H1 (cell line): ENCODE measurements at regions not wholly inside any gene's neighbourhood (a gene's known extent, or its start where the extent isn't known, plus 50 kb on each side); places are given as distances from the start of the nearest gene placed in this dataset.

Experiments used
- CTCF ChIA-PET: fragments of 300-600 bp; sonication (Branson Sonifier 250); formaldehyde crosslinking; loops from one replicate; lab custom pipeline; 2021; ENCODE audit not compliant: partially characterized antibody; lab: Charles Lee
- POLR2A ChIA-PET: fragments of 300-600 bp; sonication (Branson Sonifier 250); formaldehyde crosslinking; loops from one replicate; lab custom pipeline; 2021; ENCODE audit warnings: inconsistent platforms; ENCODE audit not compliant: partially characterized antibody; lab: Charles Lee
- DNase-seq, 2 experiments: peaks; one replicate each; pipeline versions ENCODE4 v3.0.0 to v3.0.0-alpha.2; 2010 to 2022; ENCODE audit warnings: low spot score in 2 of 2, low read depth in 1 of 2, mixed read lengths in 1 of 2
- FAIRE-seq: peaks from 2 replicates; lab custom pipeline; 2011; peaks lifted over from hg19 to GRCh38; lab: Jason Lieb, UNC
- H2AFZ ChIP-seq: 2 replicates; pipeline ENCODE4 v1.8.1; 2012; ENCODE audit warnings: low read length, inconsistent platforms
- H2AK5ac ChIP-seq: 2 replicates; pipeline ENCODE4 v1.6.1; 2013; ENCODE audit warnings: low read depth, low read length
- H2BK120ac ChIP-seq: replicated peaks from 2 replicates; pipeline ENCODE3; 2013; ENCODE audit warnings: low read depth, low read length, inconsistent platforms
- H2BK12ac ChIP-seq: 2 replicates; pipeline ENCODE4 v1.6.1; 2013; ENCODE audit warnings: low read depth, low read length
- H2BK15ac ChIP-seq: 2 replicates; pipeline ENCODE4 v1.6.1; 2013; ENCODE audit warnings: low read length
- H2BK20ac ChIP-seq: 2 replicates; pipeline ENCODE4 v1.6.1; 2013; ENCODE audit warnings: low read length
- H2BK5ac ChIP-seq: 2 replicates; pipeline ENCODE4 v1.6.1; 2013; ENCODE audit warnings: low read depth, low read length
- H3K14ac ChIP-seq: 2 replicates; pipeline ENCODE4 v1.6.1; 2013; ENCODE audit warnings: inconsistent platforms; ENCODE audit not compliant: insufficient read length
- H3K18ac ChIP-seq: 2 replicates; pipeline ENCODE4 v1.6.1; 2013; ENCODE audit warnings: low read length; ENCODE audit errors: extremely low read depth
- H3K23ac ChIP-seq: 2 replicates; pipeline ENCODE4 v1.6.1; 2013; ENCODE audit warnings: inconsistent platforms; ENCODE audit not compliant: insufficient read length
- H3K23me2 ChIP-seq: 2 replicates; pipeline ENCODE4 v1.6.1; 2013; ENCODE audit warnings: low read depth, low read length
- H3K27ac ChIP-seq: 2 replicates; pipeline ENCODE4 v1.6.1; 2011; ENCODE audit warnings: low read depth, low read length, inconsistent platforms
- H3K27me3 ChIP-seq, 4 experiments: replicated peaks in 1 of 4; 1 replicate in 1 of 4; 2 replicates in 3 of 4; pipeline versions ENCODE4 v1.6.1 to v1.8.1; 2011 to 2013; ENCODE audit warnings: low read length in 3 of 4, mild to moderate bottlenecking in 3 of 4, inconsistent platforms in 2 of 4, mixed read lengths in 2 of 4, moderate library complexity in 1 of 4; ENCODE audit not compliant: control insufficient read depth in 3 of 4, insufficient read depth in 3 of 4; ENCODE audit errors: extremely low read depth in 1 of 4
- H3K36me3 ChIP-seq, 4 experiments: 2 replicates each; pipeline versions ENCODE4 v1.6.1 to v1.8.1; 2011 to 2013; ENCODE audit warnings: mild to moderate bottlenecking in 4 of 4, low read length in 3 of 4, moderate library complexity in 2 of 4, control low read depth in 1 of 4, inconsistent platforms in 1 of 4; ENCODE audit not compliant: insufficient read depth in 4 of 4, control insufficient read depth in 2 of 4
- H3K4ac ChIP-seq: replicated peaks from 2 replicates; pipeline ENCODE3; 2013; ENCODE audit warnings: low read length, low read depth, mixed read lengths, inconsistent platforms; ENCODE audit not compliant: insufficient read length
- H3K4me1 ChIP-seq, 4 experiments: replicated peaks in 1 of 4; 1 replicate in 1 of 4; 2 replicates in 3 of 4; pipeline versions ENCODE4 v1.6.1 to v1.8.1; 2011 to 2013; ENCODE audit warnings: low read length in 3 of 4, inconsistent platforms in 2 of 4, mixed read lengths in 1 of 4; ENCODE audit not compliant: insufficient read depth in 4 of 4, control insufficient read depth in 3 of 4
- H3K4me2 ChIP-seq, 2 experiments: 2 replicates each; pipeline versions ENCODE4 v1.6.1 to v1.8.1; 2011 to 2013; ENCODE audit warnings: low read depth in 2 of 2, low read length in 2 of 2, control low read depth in 1 of 2, inconsistent platforms in 1 of 2, mild to moderate bottlenecking in 1 of 2; ENCODE audit not compliant: insufficient read depth in 1 of 2
- H3K4me3 ChIP-seq, 4 experiments: fragments of 200-600, 300-600 bp in 1 of 4; sonication (generic), shearing (Covaris generic), sonication (Bioruptor Twin) in 1 of 4; 2 replicates each; pipeline versions ENCODE4 v1.5.1 to v1.8.1; 2011 to 2016; ENCODE audit warnings: low read length in 4 of 4, low read depth in 3 of 4, control low read depth in 2 of 4, inconsistent platforms in 2 of 4, mild to moderate bottlenecking in 2 of 4, mixed read lengths in 1 of 4, moderate library complexity in 1 of 4; ENCODE audit not compliant: insufficient read depth in 2 of 4; ENCODE audit errors: extremely low read depth in 1 of 4
- H3K56ac ChIP-seq: replicated peaks from 2 replicates; pipeline ENCODE3; 2013; ENCODE audit warnings: low read depth, mild to moderate bottlenecking, mixed read lengths, low read length, inconsistent platforms; ENCODE audit not compliant: insufficient read length
- H3K79me1 ChIP-seq: 2 replicates; pipeline ENCODE4 v1.6.1; 2013; ENCODE audit warnings: low read depth, low read length, control low read depth
- H3K79me2 ChIP-seq, 2 experiments: 2 replicates each; pipeline versions ENCODE4 v1.6.1 to v1.8.1; 2012 to 2013; ENCODE audit warnings: low read length in 2 of 2, mild to moderate bottlenecking in 2 of 2, inconsistent platforms in 1 of 2; ENCODE audit not compliant: insufficient read depth in 2 of 2, control insufficient read depth in 1 of 2
- H3K9ac ChIP-seq, 4 experiments: replicated peaks in 1 of 4; 1 replicate in 1 of 4; 2 replicates in 3 of 4; pipeline versions ENCODE4 v1.6.1 to v1.8.1; 2011 to 2013; ENCODE audit warnings: low read depth in 3 of 4, low read length in 3 of 4, control low read depth in 2 of 4, mild to moderate bottlenecking in 2 of 4, moderate library complexity in 2 of 4, inconsistent platforms in 1 of 4; ENCODE audit errors: extremely low read depth in 1 of 4
- H3K9me3 ChIP-seq, 2 experiments: 2 replicates each; pipeline versions ENCODE4 v1.6.1 to v1.8.1; 2012 to 2013; ENCODE audit warnings: mild to moderate bottlenecking in 2 of 2, moderate library complexity in 2 of 2, control low read depth in 1 of 2, inconsistent platforms in 1 of 2, low read depth in 1 of 2, low read length in 1 of 2, mixed read lengths in 1 of 2; ENCODE audit not compliant: insufficient read depth in 2 of 2
- H4K20me1 ChIP-seq, 2 experiments: replicated peaks in 1 of 2; 2 replicates each; pipeline versions ENCODE3 to v1.8.1; 2011 to 2013; ENCODE audit warnings: inconsistent platforms in 2 of 2, low read length in 2 of 2, mild to moderate bottlenecking in 1 of 2; ENCODE audit not compliant: insufficient read depth in 2 of 2, control insufficient read depth in 1 of 2
- H4K5ac ChIP-seq: 2 replicates; pipeline ENCODE4 v1.6.1; 2013; ENCODE audit warnings: low read length, low read depth, mixed read lengths, inconsistent platforms; ENCODE audit not compliant: insufficient read length
- H4K8ac ChIP-seq: 2 replicates; pipeline ENCODE4 v1.8.0; 2013; ENCODE audit warnings: mild to moderate bottlenecking, moderate library complexity, low read length, inconsistent platforms; ENCODE audit not compliant: insufficient read depth; ENCODE audit errors: extremely low read depth
- H4K91ac ChIP-seq: replicated peaks from 2 replicates; pipeline ENCODE3; 2013; ENCODE audit warnings: low read length, mixed read lengths, inconsistent platforms; ENCODE audit not compliant: insufficient read length
- BRCA1 ChIP-seq: IDR thresholded peaks from 2 replicates; pipeline ENCODE4 v1.6.1; 2012; ENCODE audit warnings: low read depth, low read length, improper control_type of control experiment
- CTBP2 ChIP-seq: IDR thresholded peaks from 2 replicates; pipeline ENCODE4 v1.7.0; 2011; ENCODE audit warnings: borderline replicate concordance, mild to moderate bottlenecking, moderate library complexity, mixed read lengths, low read length; ENCODE audit not compliant: insufficient read depth, insufficient read length
- CTCF ChIP-seq, 3 experiments: IDR thresholded peaks; 1 replicate in 2 of 3; 2 replicates in 1 of 3; pipeline versions ENCODE4 v1.5.1 to v1.6.1; 2011; ENCODE audit warnings: low read length in 3 of 3, mild to moderate bottlenecking in 3 of 3, inconsistent platforms in 2 of 3, low read depth in 1 of 3, moderate library complexity in 1 of 3; ENCODE audit not compliant: insufficient read depth in 1 of 3; ENCODE audit errors: control extremely low read depth in 1 of 3
- EGR1 ChIP-seq: IDR thresholded peaks from 2 replicates; pipeline ENCODE4 v1.6.1; 2011; ENCODE audit warnings: low read depth, low read length, borderline replicate concordance
- EZH2 ChIP-seq: fragments of 200-600 bp; sonication (generic); IDR thresholded peaks from 2 replicates; pipeline ENCODE4 v1.7.1; 2012; ENCODE audit warnings: low read depth, mild to moderate bottlenecking, moderate library complexity, low read length, inconsistent platforms; ENCODE audit not compliant: severe bottlenecking
- KDM1A ChIP-seq: fragments of 200-600, 300-600 bp; sonication (generic); IDR thresholded peaks from 2 replicates; pipeline ENCODE4 v1.7.1; 2016; ENCODE audit warnings: mild to moderate bottlenecking, low read length, borderline replicate concordance
- KDM5A ChIP-seq: fragments of 200-600 bp; IDR thresholded peaks from 2 replicates; pipeline ENCODE4 v1.7.1; 2012; ENCODE audit warnings: mild to moderate bottlenecking, low read length, inconsistent platforms, mixed read lengths
- POLR2A ChIP-seq, 2 experiments: IDR thresholded peaks; 1 replicate in 1 of 2; 2 replicates in 1 of 2; pipeline ENCODE4 v1.6.1; 2011; ENCODE audit warnings: low read depth in 2 of 2, low read length in 2 of 2, mild to moderate bottlenecking in 2 of 2; ENCODE audit errors: control extremely low read depth in 1 of 2
- SUZ12 ChIP-seq: fragments of 200-600 bp; sonication (generic); IDR thresholded peaks from 2 replicates; pipeline ENCODE4 v1.6.1; 2012; ENCODE audit warnings: mild to moderate bottlenecking, inconsistent platforms, low read length, moderate library complexity, mixed read lengths
- TAF1 ChIP-seq: IDR thresholded peaks from 2 replicates; pipeline ENCODE4 v1.6.1; 2011; ENCODE audit warnings: mild to moderate bottlenecking, low read depth, low read length
- YY1 ChIP-seq: IDR thresholded peaks from 2 replicates; pipeline ENCODE4 v1.6.1; 2011; ENCODE audit warnings: low read depth, mild to moderate bottlenecking, low read length
- WGBS, 2 experiments: shearing (Covaris generic) in 1 of 2; methylation state at CpG; one replicate each; pipeline versions ENCODE4 v1.1.6 to v1.1.7; 2013 to 2015; ENCODE audit warnings: low lambda C conversion rate in 2 of 2, mixed read lengths in 2 of 2, inconsistent platforms in 1 of 2, low coverage in 1 of 2, missing lambda C conversion rate in 1 of 2; ENCODE audit not compliant: insufficient replicate concordance in 2 of 2, insufficient coverage in 1 of 2, insufficient read length in 1 of 2; ENCODE audit errors: extremely low coverage in 1 of 2, missing lambda C conversion rate in 1 of 2; 5-methylcytosine and 5-hydroxymethylcytosine counted together

- no peak overlapping the region for H2BK5ac ChIP-seq
- no peak overlapping the region for H4K8ac ChIP-seq
- H2BK12ac ChIP-seq = no peak overlapping the region
- H3K9me3 ChIP-seq = no peaks in the 10 kb centered on the region
- H2BK120ac ChIP-seq = no peak overlapping the region
- no peaks in the 10 kb centered on the region for H3K79me1 ChIP-seq
- no peaks in the 10 kb centered on the region for H3K79me2 ChIP-seq
- ChIA-PET POLR2A (no interaction called here), CTCF (interaction anchor here (0.8 to 2.0 kb wide), 3 partner anchors 17 to 171 kb away, joined by 3 to 8 read pairs (median 3); no protein-coding TSS in a partner anchor)
- no peak overlapping the region for H3K27ac ChIP-seq
- no peaks in the 10 kb centered on the region for H3K27me3 ChIP-seq
- no peak overlapping the region for H2BK15ac ChIP-seq
- no peak overlapping the region for H3K56ac ChIP-seq
- no peaks in the 10 kb centered on the region for H4K20me1 ChIP-seq
- no peak overlapping the region for H4K5ac ChIP-seq
- no peak overlapping the region for H3K9ac ChIP-seq
- DNase-seq (no peak), FAIRE-seq (no peak)
- H3K23me2 ChIP-seq = no peaks in the 10 kb centered on the region; the same call in 1 of the 2 replicates
- H3K23ac ChIP-seq = no peak overlapping the region
- H2AFZ ChIP-seq = no peak overlapping the region
- WGBS, 2 experiments = 93% methylated on average over 1 of the region's 1 CpG; no CpG with 5 or more reads in 1 of the 2 experiments
- no peak overlapping the region for H2BK20ac ChIP-seq
- H3K4me3 ChIP-seq = no peak overlapping the region
- no peak overlapping the region for H3K4ac ChIP-seq
- no peak overlapping the region for H3K4me2 ChIP-seq
- no peaks in the 10 kb centered on the region for H3K36me3 ChIP-seq
- H4K91ac ChIP-seq = no peak overlapping the region
- H3K4me1 ChIP-seq = no peaks in the 10 kb centered on the region
- no peak overlapping the region for H3K18ac ChIP-seq
- no peak overlapping the region for H2AK5ac ChIP-seq
- H3K14ac ChIP-seq = no peak overlapping the region
- TF ChIP-seq EZH2 = no peak
- no peak for TF ChIP-seq EGR1
- TF ChIP-seq POLR2A (IDR thresholded peaks at IDR 0.05; ENCODE audit: control extremely low read depth in 1 of 2, low read depth in 2 of 2, low read length in 2 of 2) = no peak
- TF ChIP-seq BRCA1 = no peak
- TF ChIP-seq KDM1A = no peak
- TF ChIP-seq YY1 = no peak
- no peak for TF ChIP-seq CTBP2
- TF ChIP-seq SUZ12 = no peak
- TF ChIP-seq CTCF (IDR thresholded peaks at IDR 0.05; ENCODE audit: control extremely low read depth in 1 of 3, insufficient read depth in 1 of 3, low read depth in 1 of 3, low read length in 3 of 3) = no peak
- TF ChIP-seq TAF1 = no peak
- TF ChIP-seq KDM5A = no peak
These were observed 77.2 kb upstream of the STK17B start for GRCh38 chr2:196248467-196249094.
